ENCODE measurements at regions not wholly inside any gene's neighbourhood (a gene's known extent, or its start where the extent isn't known, plus 50 kb on each side); places are given as distances from the start of the nearest gene placed in this dataset.

DNA sequence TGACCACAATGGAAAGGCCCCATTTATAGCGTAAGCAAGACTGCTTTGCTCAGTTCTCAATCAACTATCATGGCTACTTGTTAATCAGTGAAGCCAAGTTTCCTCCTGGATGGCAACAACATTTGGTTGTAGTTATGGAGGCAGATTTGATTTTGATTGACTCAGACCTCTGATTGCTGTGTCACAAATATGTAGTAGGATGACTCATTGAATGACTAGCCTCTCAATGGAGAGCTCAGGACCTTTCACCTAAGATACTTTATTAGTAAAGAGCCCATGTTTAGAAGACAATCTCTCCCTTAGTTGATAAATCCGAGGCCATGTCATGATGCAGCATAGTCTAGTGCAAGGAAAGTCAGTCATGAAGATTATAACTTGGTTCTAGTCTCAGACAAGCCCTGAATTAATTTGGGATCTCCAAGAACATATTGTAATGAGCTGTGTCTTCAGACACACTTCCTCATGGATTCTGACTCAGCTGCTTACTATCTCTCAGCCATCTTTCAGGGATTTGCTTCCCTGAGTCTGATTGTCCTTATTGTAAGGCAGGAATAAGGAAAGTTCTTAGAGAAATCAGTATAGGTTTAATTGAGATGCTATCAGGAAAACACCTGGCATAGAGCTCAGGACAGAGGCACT lies 397.4 kb upstream of the TMCO5A start:
- TF ChIP-seq POLR2AphosphoS5 (IDR thresholded peaks at IDR 0.05; ENCODE audit: low read depth, low read length) = no peak
- no peak for TF ChIP-seq POLR2A (IDR thresholded peaks at IDR 0.05; ENCODE audit: low read depth, low read length)
- TF ChIP-seq TAF1 (IDR thresholded peaks at IDR 0.05; ENCODE audit: borderline replicate concordance, low read depth, low read length) = no peak
